RCC 7860 (cell line): ENCODE measurements at regions not wholly inside any gene's neighbourhood (a gene's known extent, or its start where the extent isn't known, plus 50 kb on each side); places are given as distances from the start of the nearest gene placed in this dataset.

Experiments used
- DNase-seq: peaks from one replicate; pipeline ENCODE4 v3.0.0-alpha.2; 2015; ENCODE audit warnings: low spot score
- FAIRE-seq: peaks from 2 replicates; lab custom pipeline; 2012; peaks lifted over from hg19 to GRCh38; lab: Jason Lieb, UNC

- FAIRE-seq: no peak
- DNase-seq: no peak
Measured at GRCh38 chr4:179817317-179817716, 2375.1 kb upstream of the AGA start.

GRCh38 chr4:179823342-179823741, 2381.1 kb upstream of the AGA start:
- DNase-seq (no peak), FAIRE-seq (no peak)

GRCh38 chr4:179831274-179831673, 2389.0 kb upstream of the AGA start:
- DNase-seq (no peak), FAIRE-seq (no peak)

GRCh38 chr4:179836179-179837075, 2394.2 kb upstream of the AGA start:
- DNase-seq (no peak), FAIRE-seq (no peak)

GRCh38 chr4:179843370-179843769, 2399.8 kb upstream of the TENM3 start:
- DNase-seq (peak; percentile 34), FAIRE-seq (no peak)

GRCh38 chr4:179855469-179855868, 2387.7 kb upstream of the TENM3 start:
- peak; percentile 4 for DNase-seq
- FAIRE-seq: no peak

GRCh38 chr4:179858221-179858620, 2385.0 kb upstream of the TENM3 start:
- DNase-seq: no peak
- no peak for FAIRE-seq

- FAIRE-seq (no peak), DNase-seq (peak; percentile 3)
Measured at GRCh38 chr4:179867300-179867878, 2375.8 kb upstream of the TENM3 start.

- FAIRE-seq (no peak), DNase-seq (no peak)
Measured at GRCh38 chr4:179871726-179872125, 2371.5 kb upstream of the TENM3 start.

GRCh38 chr4:179872755-179873154, 2370.4 kb upstream of the TENM3 start:
- no peak for FAIRE-seq
- no peak for DNase-seq

GRCh38 chr4:179880756-179881155, 2362.4 kb upstream of the TENM3 start:
- FAIRE-seq: no peak
- no peak for DNase-seq

- DNase-seq: peak; percentile 16
- FAIRE-seq: no peak
Measured at GRCh38 chr4:179894066-179894778, 2349.0 kb upstream of the TENM3 start.

- FAIRE-seq (no peak), DNase-seq (no peak)
Measured at GRCh38 chr4:179919587-179919986, 2323.6 kb upstream of the TENM3 start.

GRCh38 chr4:179927473-179927872, 2315.7 kb upstream of the TENM3 start:
- FAIRE-seq (no peak), DNase-seq (no peak)

GRCh38 chr4:179941911-179942310, 2301.3 kb upstream of the TENM3 start:
- DNase-seq: no peak
- no peak for FAIRE-seq

- FAIRE-seq (no peak), DNase-seq (no peak)
Measured at GRCh38 chr4:179976777-179977176, 2266.4 kb upstream of the TENM3 start.

GRCh38 chr4:179977378-179977777, 2265.8 kb upstream of the TENM3 start:
- no peak for FAIRE-seq
- no peak for DNase-seq

- no peak for DNase-seq
- no peak for FAIRE-seq
Measured at GRCh38 chr4:179981161-179981560, 2262.0 kb upstream of the TENM3 start.

GRCh38 chr4:179989975-179990374, 2253.2 kb upstream of the TENM3 start:
- FAIRE-seq: no peak
- DNase-seq: no peak

GRCh38 chr4:180009316-180009715, 2233.9 kb upstream of the TENM3 start:
- DNase-seq: no peak
- no peak for FAIRE-seq

GRCh38 chr4:180028682-180029081, 2214.5 kb upstream of the TENM3 start:
- FAIRE-seq (no peak), DNase-seq (no peak)

GRCh38 chr4:180031330-180031729, 2211.9 kb upstream of the TENM3 start:
- FAIRE-seq (no peak), DNase-seq (no peak)
